ENCODE measurements at regions not wholly inside any gene's neighbourhood (a gene's known extent, or its start where the extent isn't known, plus 50 kb on each side); places are given as distances from the start of the nearest gene placed in this dataset.

DNA sequence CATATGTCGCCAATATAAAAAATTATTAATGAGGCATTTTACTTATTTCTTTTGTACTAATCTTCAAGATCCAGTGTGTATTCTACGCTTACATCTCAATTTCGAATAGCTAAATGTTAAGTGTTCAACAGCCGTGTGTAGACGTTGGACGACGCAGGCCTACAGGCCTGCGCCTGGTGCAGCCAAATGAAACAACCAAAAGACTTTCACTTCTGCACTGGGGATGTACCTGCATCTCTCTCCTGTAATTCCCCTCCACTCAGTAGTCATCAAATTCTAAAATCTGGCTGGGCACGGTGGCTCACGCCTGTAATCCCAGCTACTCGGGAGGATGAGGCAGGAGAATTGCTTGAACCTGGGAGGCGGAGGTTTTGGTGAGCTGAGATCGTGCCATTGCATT is 76.8 kb upstream of the HNRNPU start (continued):
- TF ChIP-seq, protein P1, sequence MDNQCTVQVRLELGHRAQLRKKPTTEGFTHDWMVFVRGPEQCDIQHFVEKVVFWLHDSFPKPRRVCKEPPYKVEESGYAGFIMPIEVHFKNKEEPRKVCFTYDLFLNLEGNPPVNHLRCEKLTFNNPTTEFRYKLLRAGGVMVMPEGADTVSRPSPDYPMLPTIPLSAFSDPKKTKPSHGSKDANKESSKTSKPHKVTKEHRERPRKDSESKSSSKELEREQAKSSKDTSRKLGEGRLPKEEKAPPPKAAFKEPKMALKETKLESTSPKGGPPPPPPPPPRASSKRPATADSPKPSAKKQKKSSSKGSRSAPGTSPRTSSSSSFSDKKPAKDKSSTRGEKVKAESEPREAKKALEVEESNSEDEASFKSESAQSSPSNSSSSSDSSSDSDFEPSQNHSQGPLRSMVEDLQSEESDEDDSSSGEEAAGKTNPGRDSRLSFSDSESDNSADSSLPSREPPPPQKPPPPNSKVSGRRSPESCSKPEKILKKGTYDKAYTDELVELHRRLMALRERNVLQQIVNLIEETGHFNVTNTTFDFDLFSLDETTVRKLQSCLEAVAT (IDR thresholded peaks at IDR 0.05), result no peak
- TF ChIP-seq SUPT20H (IDR thresholded peaks at IDR 0.05; ENCODE audit: borderline replicate concordance, control insufficient read depth, low read depth, low read length) (no peak), PAX5 (IDR thresholded peaks at IDR 0.05; ENCODE audit: borderline replicate concordance, low read depth, low read length) (peak; percentile 88), MYC (IDR thresholded peaks at IDR 0.05; ENCODE audit: insufficient read depth, insufficient read length, insufficient replicate concordance, low read length, severe bottlenecking) (no peak), BMI1 (IDR thresholded peaks at IDR 0.05; ENCODE audit: borderline replicate concordance) (no peak), SREBF1 (IDR thresholded peaks at IDR 0.05; ENCODE audit: low read length) (no peak), CREB1 (IDR thresholded peaks at IDR 0.05; ENCODE audit: low read depth) (peak; percentile 23; the same call in 1 of the 2 replicates), SMARCA5 (IDR thresholded peaks at IDR 0.05) (0 out of 2 replicates have a peak, but pooled peaks have one; percentile 30), RUNX3 (IDR thresholded peaks at IDR 0.05; ENCODE audit: low read length) (peak; percentile 55)
- TF ChIP-seq, protein P2, sequence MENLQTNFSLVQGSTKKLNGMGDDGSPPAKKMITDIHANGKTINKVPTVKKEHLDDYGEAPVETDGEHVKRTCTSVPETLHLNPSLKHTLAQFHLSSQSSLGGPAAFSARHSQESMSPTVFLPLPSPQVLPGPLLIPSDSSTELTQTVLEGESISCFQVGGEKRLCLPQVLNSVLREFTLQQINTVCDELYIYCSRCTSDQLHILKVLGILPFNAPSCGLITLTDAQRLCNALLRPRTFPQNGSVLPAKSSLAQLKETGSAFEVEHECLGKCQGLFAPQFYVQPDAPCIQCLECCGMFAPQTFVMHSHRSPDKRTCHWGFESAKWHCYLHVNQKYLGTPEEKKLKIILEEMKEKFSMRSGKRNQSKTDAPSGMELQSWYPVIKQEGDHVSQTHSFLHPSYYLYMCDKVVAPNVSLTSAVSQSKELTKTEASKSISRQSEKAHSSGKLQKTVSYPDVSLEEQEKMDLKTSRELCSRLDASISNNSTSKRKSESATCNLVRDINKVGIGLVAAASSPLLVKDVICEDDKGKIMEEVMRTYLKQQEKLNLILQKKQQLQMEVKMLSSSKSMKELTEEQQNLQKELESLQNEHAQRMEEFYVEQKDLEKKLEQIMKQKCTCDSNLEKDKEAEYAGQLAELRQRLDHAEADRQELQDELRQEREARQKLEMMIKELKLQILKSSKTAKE (IDR thresholded peaks at IDR 0.05; ENCODE audit: low read depth, poor library complexity, severe bottlenecking), result peak; percentile 64

DNA sequence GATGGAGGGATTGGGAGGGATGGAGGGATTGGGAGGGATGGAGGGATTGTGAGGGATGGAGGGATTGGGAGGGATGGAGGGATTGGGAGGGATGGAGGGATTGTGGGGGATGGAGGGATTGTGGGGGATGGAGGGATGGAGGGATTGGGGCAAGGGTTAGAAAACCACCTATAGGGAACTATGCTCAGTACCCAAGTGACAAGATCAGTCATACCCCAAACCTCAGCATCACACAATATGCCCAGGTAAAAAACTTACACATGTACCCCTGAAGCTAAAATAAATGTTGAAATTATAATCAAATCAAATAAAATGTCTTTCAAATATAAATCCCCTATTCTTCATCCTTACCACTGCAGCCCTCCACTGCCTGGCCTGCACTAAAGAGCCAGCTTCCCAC is 72.8 kb upstream of the HNRNPU start:
- POLR2A ChIA-PET, result interaction anchor here (0.7 kb wide), 1 partner anchor 73 kb away, joined by 3 read pairs; no protein-coding TSS in a partner anchor
- Histone ChIP-seq H3K9ac (ENCODE audit: control insufficient read depth, insufficient read depth, low read length) (no peak overlapping the region), H3K27me3 (replicated peaks in 1 of 2; ENCODE audit: control insufficient read depth in 2 of 2, insufficient read depth in 2 of 2, low read length in 1 of 2) (no peaks in the 10 kb centered on the region), H3K27ac (ENCODE audit: control insufficient read depth, insufficient read depth) (no peak overlapping the region), H3K4me1 (ENCODE audit: control insufficient read depth, insufficient read depth, low read length) (peaks cover 13% of the 10 kb centered on the region), H3K4me2 (ENCODE audit: control insufficient read depth, insufficient read depth) (no peak overlapping the region), H3K9me3 (replicated peaks; ENCODE audit: control insufficient read depth, insufficient read depth, low read length) (no peaks in the 10 kb centered on the region), H2AFZ (ENCODE audit: control insufficient read depth, low read depth, low read length) (no peak overlapping the region), H3K79me2 (ENCODE audit: control insufficient read depth, insufficient read depth, low read length) (no peaks in the 10 kb centered on the region), H4K20me1 (ENCODE audit: control insufficient read depth, insufficient read depth) (no peaks in the 10 kb centered on the region), H3K36me3 (ENCODE audit: control insufficient read depth in 2 of 2, insufficient read depth in 2 of 2, low read length in 1 of 2) (no peaks in the 10 kb centered on the region), H3K4me3 (no peak overlapping the region)
- no peak for FAIRE-seq
- SMC1A ChIA-PET (ENCODE audit: uncharacterized antibody, unreplicated experiment), result interaction anchor here (0.6 to 1.2 kb wide), 4 partner anchors 32 to 952 kb away, joined by 3 to 4 read pairs (median 3); partner anchors contain the start of gene HNRNPU
- DNase-seq (ENCODE audit: low read depth, low spot score), result no peak
- no TSS peak for BruUV-seq (replicated peaks)
- ATAC-seq, result no peak
- intact Hi-C loops (cut with micrococcal nuclease; ENCODE audit: unreplicated experiment) (no loop called here), in situ Hi-C loops (cut with MboI) (no loop called here)
- RAD21 ChIA-PET (ENCODE audit: unreplicated experiment), result interaction anchor here (2.2 kb wide), 1 partner anchor 105 kb away, joined by 7 read pairs; no protein-coding TSS in a partner anchor
- CTCF ChIA-PET, result interaction anchor here (1.0 to 5.4 kb wide), 3 partner anchors 11 to 32 kb away, joined by 3 to 32 read pairs (median 4); no protein-coding TSS in a partner anchor
- no peak for TF ChIP-seq HDAC2 (IDR thresholded peaks at IDR 0.05)
- TF ChIP-seq POLR2AphosphoS5 (IDR thresholded peaks at IDR 0.05; ENCODE audit: low read length), result no peak
- no peak for TF ChIP-seq IKZF1 (conservative IDR thresholded peaks at IDR 0.05)
- TF ChIP-seq YBX1 (IDR thresholded peaks at IDR 0.05), result no peak
- no peak for TF ChIP-seq CEBPB (IDR thresholded peaks at IDR 0.05; ENCODE audit: borderline replicate concordance in 1 of 2, low read depth in 2 of 2, low read length in 2 of 2)
- no peak for TF ChIP-seq TCF3 (IDR thresholded peaks at IDR 0.05; ENCODE audit: borderline replicate concordance, insufficient read depth, low read depth, low read length)
- TF ChIP-seq SREBF1 (IDR thresholded peaks at IDR 0.05; ENCODE audit: low read length), result no peak
- TF ChIP-seq MEF2B (IDR thresholded peaks at IDR 0.05; ENCODE audit: partially characterized antibody, poor library complexity, severe bottlenecking), result no peak
- TF ChIP-seq, protein P3, sequence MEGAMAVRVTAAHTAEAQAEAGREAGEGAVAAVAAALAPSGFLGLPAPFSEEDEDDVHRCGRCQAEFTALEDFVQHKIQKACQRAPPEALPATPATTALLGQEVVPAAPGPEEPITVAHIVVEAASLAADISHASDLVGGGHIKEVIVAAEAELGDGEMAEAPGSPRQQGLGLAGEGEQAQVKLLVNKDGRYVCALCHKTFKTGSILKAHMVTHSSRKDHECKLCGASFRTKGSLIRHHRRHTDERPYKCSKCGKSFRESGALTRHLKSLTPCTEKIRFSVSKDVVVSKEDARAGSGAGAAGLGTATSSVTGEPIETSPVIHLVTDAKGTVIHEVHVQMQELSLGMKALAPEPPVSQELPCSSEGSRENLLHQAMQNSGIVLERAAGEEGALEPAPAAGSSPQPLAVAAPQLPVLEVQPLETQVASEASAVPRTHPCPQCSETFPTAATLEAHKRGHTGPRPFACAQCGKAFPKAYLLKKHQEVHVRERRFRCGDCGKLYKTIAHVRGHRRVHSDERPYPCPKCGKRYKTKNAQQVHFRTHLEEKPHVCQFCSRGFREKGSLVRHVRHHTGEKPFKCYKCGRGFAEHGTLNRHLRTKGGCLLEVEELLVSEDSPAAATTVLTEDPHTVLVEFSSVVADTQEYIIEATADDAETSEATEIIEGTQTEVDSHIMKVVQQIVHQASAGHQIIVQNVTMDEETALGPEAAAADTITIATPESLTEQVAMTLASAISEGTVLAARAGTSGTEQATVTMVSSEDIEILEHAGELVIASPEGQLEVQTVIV (IDR thresholded peaks at IDR 0.05; ENCODE audit: borderline replicate concordance, partially characterized antibody), result no peak
